ENCODE measurements at regions not wholly inside any gene's neighbourhood (a gene's known extent, or its start where the extent isn't known, plus 50 kb on each side); places are given as distances from the start of the nearest gene placed in this dataset.

GRCh38 chr1:60449876-60450275, 376.3 kb upstream of the C1orf87 start:
- Histone ChIP-seq H3K9me3 (no peaks in the 10 kb centered on the region), H3K4me3 (no peak overlapping the region), H3K36me3 (no peaks in the 10 kb centered on the region), H3K27ac (no peak overlapping the region), H3K27me3 (no peaks in the 10 kb centered on the region), H3K4me1 (no peaks in the 10 kb centered on the region)
- DNase-seq (no peak), ATAC-seq (no peak), FAIRE-seq (no peak)
- TF ChIP-seq CTCF (IDR thresholded peaks at IDR 0.05): no peak
- intact Hi-C loops (cut with DNase I): no loop called here
- 44 to 50% methylated on average over 1 of the region's 1 CpG for WGBS, 2 donors

GRCh38 chr1:60448850-60449249, 375.3 kb upstream of the C1orf87 start:
- Histone ChIP-seq H3K27me3 (no peaks in the 10 kb centered on the region), H3K36me3 (no peaks in the 10 kb centered on the region), H3K9me3 (no peaks in the 10 kb centered on the region), H3K4me3 (no peak overlapping the region), H3K27ac (no peak overlapping the region), H3K4me1 (no peaks in the 10 kb centered on the region)
- intact Hi-C loops (cut with DNase I): no loop called here
- 12 to 27% methylated on average over 1 of the region's 1 CpG for WGBS, 2 donors
- no peak for TF ChIP-seq CTCF (IDR thresholded peaks at IDR 0.05)
- peak in 1 of 6 donors; percentile 8 for DNase-seq
- no peak for FAIRE-seq
- peak in 3 of 4 donors; percentile 15 to 56 (median 21) for ATAC-seq

GRCh38 chr1:60444680-60445079, 371.1 kb upstream of the C1orf87 start:
- ATAC-seq (peak in 2 of 4 donors; percentile 44 to 51), FAIRE-seq (no peak), DNase-seq (peak in 1 of 6 donors; percentile 12)
- WGBS, 2 donors: 26 to 31% methylated on average over 1 of the region's 1 CpG
- TF ChIP-seq CTCF (IDR thresholded peaks at IDR 0.05): no peak
- Histone ChIP-seq H3K9me3 (no peaks in the 10 kb centered on the region), H3K27me3 (no peaks in the 10 kb centered on the region), H3K36me3 (no peaks in the 10 kb centered on the region), H3K4me1 (no peaks in the 10 kb centered on the region), H3K27ac (no peak overlapping the region), H3K4me3 (no peak overlapping the region)
- intact Hi-C loops (cut with DNase I): no loop called here

GRCh38 chr1:60436186-60436585, 362.6 kb upstream of the C1orf87 start:
- Histone ChIP-seq H3K27me3 (no peaks in the 10 kb centered on the region), H3K4me1 (no peaks in the 10 kb centered on the region), H3K9me3 (no peaks in the 10 kb centered on the region), H3K4me3 (no peak overlapping the region), H3K36me3 (no peaks in the 10 kb centered on the region), H3K27ac (no peak overlapping the region)
- FAIRE-seq (no peak), DNase-seq (no peak), ATAC-seq (no peak)
- WGBS, 2 donors: 73% methylated on average over 2 of the region's 2 CpGs
- TF ChIP-seq CTCF (IDR thresholded peaks at IDR 0.05): no peak
- intact Hi-C loops (cut with DNase I): no loop called here

- no peak for DNase-seq
- no peak for FAIRE-seq
- Histone ChIP-seq H3K36me3 (no peaks in the 10 kb centered on the region), H3K27me3 (no peaks in the 10 kb centered on the region), H3K4me3 (no peak overlapping the region), H3K4me1 (no peaks in the 10 kb centered on the region), H3K27ac (no peak overlapping the region), H3K9me3 (no peaks in the 10 kb centered on the region)
- 67 to 75% methylated on average over 2 of the region's 2 CpGs for WGBS, 2 donors
- no peak for ATAC-seq
- intact Hi-C loops (cut with DNase I): no loop called here
- no peak for TF ChIP-seq CTCF (IDR thresholded peaks at IDR 0.05)
Measured at GRCh38 chr1:60431593-60431992, 358.0 kb upstream of the C1orf87 start.
